ENCODE measurements at regions not wholly inside any gene's neighbourhood (a gene's known extent, or its start where the extent isn't known, plus 50 kb on each side); places are given as distances from the start of the nearest gene placed in this dataset.
"Not testable (repeated sequence)": the region's sequence is repeated elsewhere in the genome, so short reads cannot be mapped to it uniquely, and the experiment has no call there.

GRCh38 chr7:150107283-150107682, 215.9 kb upstream of the LRRC61 start:
- DNase-seq (ENCODE audit: low read depth) = not testable (repeated sequence)

DNA sequence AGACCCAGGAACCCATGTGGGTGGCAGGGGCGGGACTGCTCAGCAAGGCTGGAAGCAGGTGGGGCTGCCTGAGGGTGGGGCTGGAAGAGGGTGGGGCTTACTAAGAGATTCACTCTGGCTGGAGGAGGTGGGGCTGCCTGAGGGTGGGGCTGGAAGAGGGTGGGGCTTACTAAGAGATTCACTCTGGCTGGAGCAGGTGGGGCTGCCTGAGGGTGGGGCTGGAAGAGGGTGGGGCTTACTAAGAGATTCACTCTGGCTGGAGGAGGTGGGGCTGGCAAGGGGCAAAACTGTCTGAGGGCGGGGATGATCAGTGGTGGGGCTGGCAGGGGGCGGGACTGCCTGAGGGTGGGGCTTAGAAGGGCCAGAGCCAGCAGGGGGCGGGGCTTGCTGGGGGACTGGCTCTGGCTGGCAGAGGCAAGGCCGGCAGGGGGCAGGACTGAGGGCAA, 212.8 kb upstream of the LRRC61 start:
- not testable (repeated sequence) for DNase-seq (ENCODE audit: low read depth)

DNA sequence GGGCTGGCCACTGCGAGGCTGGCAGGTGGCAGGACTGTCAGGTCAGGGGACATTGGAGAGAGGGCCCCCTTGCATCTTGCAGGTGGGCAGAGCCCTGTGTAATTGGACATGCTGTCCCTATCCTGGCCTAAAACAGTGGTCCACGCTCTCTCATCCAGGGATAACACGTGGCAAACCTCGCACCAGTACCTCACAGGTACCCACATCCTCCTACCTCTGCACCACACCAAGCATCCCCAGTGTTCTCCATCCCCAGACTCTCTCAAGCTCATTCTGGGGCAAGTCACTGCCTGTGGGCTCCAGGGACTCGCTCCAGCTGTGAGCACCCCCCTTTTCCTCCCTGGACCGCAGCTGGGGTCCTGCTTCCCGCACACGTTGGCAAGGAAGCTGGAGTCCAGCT, 212.3 kb upstream of the LRRC61 start:
- DNase-seq (ENCODE audit: low read depth) = not testable (repeated sequence)

DNA sequence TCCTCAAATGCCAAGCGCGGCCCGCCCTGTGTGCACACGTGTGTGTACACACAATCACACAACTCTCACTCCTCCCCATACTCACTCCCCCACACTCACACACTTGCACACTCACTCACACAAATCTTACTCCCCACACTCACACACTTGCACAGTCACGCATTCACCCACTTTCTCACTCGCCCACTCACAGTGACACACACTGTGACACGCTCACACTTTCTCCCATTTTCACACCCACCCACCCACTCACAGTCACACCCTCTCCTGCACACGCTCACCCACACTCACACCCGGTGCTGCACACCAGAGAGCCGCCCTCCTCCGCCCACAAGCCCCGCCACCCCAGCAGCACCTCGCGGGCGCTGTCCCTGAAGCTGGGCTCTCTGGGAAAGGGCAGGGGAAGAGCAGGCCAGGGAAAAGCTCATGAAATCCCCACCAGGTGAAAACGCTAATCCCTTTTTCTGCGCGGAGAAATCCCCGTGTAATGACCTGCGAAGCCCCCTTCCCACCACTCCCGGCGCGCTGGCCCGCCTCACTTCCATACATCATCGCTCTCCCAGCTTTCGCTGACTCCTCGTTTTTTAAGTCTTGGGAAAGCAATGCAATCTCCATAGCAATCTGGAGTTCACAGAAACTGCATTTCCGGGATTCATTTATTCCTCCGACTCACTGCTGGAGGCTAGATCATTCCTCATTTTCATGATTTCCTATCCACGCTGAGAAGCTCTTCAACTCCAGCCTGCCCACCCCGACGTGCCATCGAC, 211.6 kb upstream of the LRRC61 start:
- not testable (repeated sequence) for DNase-seq (ENCODE audit: low read depth)

- not testable (repeated sequence) for DNase-seq (ENCODE audit: low read depth)
These were observed 209.9 kb upstream of the LRRC61 start for GRCh38 chr7:150113301-150113700.

DNA sequence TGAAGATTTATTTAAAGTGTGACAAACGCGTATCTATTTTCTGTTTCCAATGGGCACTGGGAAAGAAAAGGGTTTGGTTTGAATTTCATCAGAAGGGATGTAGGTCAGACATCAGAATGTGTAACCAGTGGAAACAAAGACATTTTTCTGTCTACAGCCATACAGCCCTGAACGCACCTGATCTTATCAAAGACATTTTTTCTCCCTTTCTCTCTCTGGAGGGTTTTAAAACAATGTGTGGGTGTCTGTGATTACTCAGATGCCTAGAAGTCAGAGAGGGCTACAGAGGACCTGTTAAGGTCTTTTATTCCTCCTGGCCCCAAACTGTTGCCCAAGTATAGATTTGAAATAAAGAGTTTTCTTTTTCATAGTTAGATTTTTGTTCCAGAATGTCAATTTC, 208.6 kb upstream of the LRRC61 start:
- not testable (repeated sequence) for DNase-seq (ENCODE audit: low read depth)

GRCh38 chr7:150119966-150120365, 203.2 kb upstream of the LRRC61 start:
- not testable (repeated sequence) for DNase-seq (ENCODE audit: low read depth)

DNA sequence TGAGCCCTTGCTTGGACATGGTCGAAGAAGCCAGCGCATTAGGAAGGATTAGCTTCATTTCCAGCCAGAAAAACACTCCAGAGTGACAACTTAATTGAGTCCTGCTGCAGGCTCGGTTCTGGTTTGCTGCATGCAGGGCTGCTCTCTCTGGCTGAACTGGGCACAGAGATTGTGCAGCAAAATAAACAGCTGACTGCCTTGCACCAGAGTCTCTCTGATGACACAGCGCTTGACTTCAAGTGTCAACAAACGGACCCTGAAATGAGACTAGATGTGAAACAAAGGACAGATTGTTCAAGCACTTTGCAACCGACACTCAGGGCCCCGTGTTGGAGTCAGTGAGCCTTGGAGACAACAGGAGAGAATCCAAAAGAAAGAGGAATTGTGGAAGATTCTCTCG, 197.3 kb upstream of the LRRC61 start:
- not testable (repeated sequence) for DNase-seq (ENCODE audit: low read depth)

DNA sequence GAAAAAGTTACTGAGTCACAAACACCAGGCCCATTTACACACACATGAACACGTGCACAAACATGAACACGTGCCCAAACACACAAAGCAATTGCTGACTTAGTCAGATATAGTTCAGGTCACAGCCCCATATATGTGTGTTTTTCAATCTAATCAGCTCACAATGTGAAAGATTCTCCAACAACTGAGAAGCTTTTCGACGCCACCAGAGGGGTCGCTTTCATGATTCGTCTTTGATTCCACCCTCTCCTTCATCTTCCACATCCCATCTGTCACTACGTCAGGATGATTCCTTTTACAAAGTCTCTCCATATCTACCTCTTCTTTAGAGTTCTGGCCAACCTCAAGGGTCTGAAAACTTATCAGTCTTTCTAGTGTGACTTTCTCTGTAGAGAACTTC, 188.7 kb upstream of the LRRC61 start:
- not testable (repeated sequence) for DNase-seq (ENCODE audit: low read depth)

DNA sequence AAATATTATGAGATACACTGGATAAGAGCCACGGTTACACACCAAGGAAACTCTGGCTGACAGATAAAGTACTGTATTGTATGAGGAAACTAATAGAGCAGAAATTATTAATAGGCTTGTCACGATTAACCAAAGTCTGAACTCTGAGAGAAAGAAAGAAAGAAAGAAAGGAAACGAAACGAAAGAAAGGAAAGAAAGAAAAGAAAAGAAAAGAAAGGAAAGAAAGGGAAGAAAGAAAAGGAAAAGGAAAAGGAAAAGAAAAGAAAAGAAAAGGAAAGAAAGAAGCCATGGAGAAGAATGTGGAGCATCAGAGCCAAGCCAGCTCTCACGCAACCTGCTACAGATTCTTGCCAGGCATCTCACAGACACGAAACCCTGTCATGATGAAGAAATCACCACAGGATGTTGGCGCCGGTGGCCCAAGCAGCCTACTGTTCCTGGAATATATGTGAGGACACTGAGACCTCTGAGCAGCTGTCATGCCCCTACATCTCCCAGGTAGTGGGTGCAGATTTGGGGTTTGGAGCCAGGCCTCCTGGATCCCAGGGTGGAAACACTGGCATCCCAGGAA, 187.4 kb upstream of the LRRC61 start:
- DNase-seq (ENCODE audit: low read depth) = not testable (repeated sequence)

DNA sequence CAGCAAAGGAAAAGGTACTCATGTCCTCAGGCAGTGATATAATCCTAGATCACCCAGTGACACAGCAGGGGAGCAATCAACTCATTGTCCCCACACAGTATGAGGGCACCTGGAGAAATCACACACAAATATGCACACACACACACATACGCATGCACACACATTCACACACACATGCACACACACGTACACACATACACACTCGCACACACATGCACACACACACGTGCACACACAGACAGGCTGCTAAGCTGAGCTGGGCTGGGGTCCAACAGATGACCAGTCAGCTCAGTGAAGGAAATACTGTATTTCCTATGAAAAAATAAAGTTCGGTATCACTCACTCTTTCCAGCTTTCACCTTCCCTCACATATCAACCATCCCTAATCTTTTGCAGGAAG, 183.3 kb upstream of the LRRC61 start:
- not testable (repeated sequence) for DNase-seq (ENCODE audit: low read depth)

GRCh38 chr7:150141525-150142345, 181.4 kb upstream of the LRRC61 start:
- not testable (repeated sequence) for DNase-seq (ENCODE audit: low read depth)

DNA sequence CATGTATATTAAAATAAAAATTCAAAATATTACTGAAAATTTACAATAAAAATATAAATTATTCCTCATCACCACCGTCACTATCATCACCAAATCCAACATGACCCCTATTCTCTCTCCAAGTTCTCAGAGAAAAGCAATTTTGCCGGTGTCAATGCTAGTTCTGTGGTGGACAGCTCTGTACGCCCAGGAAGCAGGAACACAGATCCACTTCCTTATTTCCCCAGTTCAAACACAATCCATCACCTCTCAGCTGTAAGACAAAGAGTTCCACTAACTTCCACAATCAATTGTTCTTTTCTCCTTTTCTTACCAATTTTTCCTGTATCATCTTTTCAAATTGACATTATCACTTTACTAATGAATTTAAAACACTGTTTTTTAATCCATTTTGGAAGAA, 177.0 kb upstream of the LRRC61 start:
- DNase-seq (ENCODE audit: low read depth) = not testable (repeated sequence)

GRCh38 chr7:150147524-150147923, 175.6 kb upstream of the LRRC61 start:
- not testable (repeated sequence) for DNase-seq (ENCODE audit: low read depth)

GRCh38 chr7:150156015-150156414, 167.1 kb upstream of the LRRC61 start:
- not testable (repeated sequence) for DNase-seq (ENCODE audit: low read depth)

- not testable (repeated sequence) for DNase-seq (ENCODE audit: low read depth)
These were observed 164.5 kb upstream of the LRRC61 start for GRCh38 chr7:150158696-150159095.

DNA sequence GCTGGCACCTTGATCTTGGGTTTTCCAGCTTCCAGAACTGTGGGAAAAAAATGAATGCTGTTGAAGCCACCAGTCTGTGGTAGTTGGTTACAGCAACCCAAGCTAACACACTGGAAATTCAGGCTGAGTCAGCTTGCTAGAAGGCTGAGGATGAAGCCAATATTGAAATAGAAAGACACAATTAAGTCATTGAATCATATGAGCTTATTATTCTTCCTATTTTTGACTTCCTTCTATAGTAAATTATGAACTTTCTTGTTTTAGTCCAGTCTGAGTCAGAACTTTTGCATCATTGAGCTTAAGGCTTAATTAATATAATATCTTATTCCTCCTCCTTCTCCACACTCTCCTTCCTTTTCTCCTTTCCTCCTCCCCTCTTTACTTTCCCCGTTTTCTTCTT, 153.6 kb upstream of the LRRC61 start:
- not testable (repeated sequence) for DNase-seq (ENCODE audit: low read depth)

DNA sequence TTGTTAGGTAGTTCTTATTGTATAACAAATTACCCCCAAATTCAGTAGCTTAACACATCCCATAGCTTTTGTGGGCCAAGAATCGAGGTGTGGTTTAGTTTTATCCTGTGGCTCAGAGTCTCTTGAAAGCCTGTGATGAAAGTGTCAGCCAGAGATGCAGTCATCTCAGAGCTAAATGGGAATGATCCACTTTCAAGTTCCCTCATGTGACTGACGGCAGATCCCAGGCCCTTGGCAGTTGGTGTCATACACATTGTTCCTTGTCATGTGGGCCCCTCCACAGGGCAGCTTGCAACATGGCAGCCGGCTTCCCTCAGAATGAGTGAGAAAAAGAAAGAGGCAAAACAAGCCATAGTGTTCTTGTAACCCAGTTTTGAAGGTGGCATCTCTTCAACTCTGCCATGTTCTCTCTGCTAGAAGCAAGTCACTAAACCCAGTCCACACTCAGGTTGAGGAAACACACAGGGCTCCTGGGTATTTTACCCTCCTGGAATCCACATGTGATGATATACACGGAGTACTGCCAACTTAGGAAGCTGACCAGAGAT, 153.1 kb upstream of the LRRC61 start:
- not testable (repeated sequence) for DNase-seq (ENCODE audit: low read depth)

DNA sequence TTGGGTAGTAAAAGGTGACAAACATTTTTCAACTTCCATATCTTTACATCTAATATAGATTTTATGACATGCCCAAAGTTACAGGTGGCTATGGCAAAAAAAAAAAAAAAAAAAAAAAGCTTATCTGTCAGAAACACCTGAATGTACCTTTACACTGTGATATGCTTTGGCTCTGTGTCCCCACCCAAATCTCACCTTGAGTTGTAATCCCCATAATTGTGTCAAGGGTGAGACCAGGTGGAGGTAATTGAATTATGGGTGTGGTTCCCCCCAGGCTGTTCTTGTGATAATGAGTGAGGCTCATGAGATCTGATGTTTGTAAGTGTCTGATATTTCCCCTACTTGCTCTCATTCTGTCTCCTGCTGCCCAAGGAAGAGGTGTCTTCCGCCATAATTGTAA, 139.6 kb upstream of the LRRC61 start:
- not testable (repeated sequence) for DNase-seq (ENCODE audit: low read depth)

DNA sequence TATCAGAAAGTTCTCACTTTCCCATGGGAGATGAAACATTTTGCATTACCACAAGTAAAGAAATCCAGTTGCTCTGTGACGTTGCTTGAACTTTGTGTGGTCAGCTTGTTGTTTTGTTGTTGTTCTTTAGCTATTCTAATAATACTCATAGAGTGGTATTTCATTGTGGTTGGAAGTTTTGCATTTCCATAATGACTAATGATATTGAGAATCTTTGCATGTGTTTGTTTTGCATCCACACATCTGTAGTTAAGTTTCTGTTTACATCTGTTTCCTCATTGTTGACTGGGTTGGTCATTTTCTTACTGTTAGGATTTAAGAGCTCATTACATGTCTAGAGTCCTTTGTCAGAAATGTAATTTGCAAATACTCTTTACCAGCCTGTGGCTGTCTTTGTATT, 133.2 kb upstream of the LRRC61 start:
- DNase-seq (ENCODE audit: low read depth) = not testable (repeated sequence)

- DNase-seq (ENCODE audit: low read depth) = not testable (repeated sequence)
These were observed 130.6 kb upstream of the LRRC61 start for GRCh38 chr7:150192541-150192940.

GRCh38 chr7:150193866-150194265, 129.3 kb upstream of the LRRC61 start:
- DNase-seq (ENCODE audit: low read depth) = not testable (repeated sequence)

Measured in activated T-cell treated with anti-CD3 and anti-CD28 coated beads for 1 hour (primary cell).